MM.1S (cell line): ENCODE measurements at regions not wholly inside any gene's neighbourhood (a gene's known extent, or its start where the extent isn't known, plus 50 kb on each side); places are given as distances from the start of the nearest gene placed in this dataset.

Source experiments
- EZH2phosphoT487 ChIP-seq: fragments of 300-600 bp; sonication (generic); IDR thresholded peaks from 2 replicates; pipeline ENCODE4 v1.6.1; 2018; ENCODE audit warnings: antibody characterized with exemption, low read length
- TF ChIP-seq, protein P1 (sequence below): fragments of 300-600 bp; sonication (generic); IDR thresholded peaks from 2 replicates; pipeline ENCODE4 v1.5.1; 2016; ENCODE audit warnings: antibody characterized with exemption, low read length, mixed read lengths

DNA sequence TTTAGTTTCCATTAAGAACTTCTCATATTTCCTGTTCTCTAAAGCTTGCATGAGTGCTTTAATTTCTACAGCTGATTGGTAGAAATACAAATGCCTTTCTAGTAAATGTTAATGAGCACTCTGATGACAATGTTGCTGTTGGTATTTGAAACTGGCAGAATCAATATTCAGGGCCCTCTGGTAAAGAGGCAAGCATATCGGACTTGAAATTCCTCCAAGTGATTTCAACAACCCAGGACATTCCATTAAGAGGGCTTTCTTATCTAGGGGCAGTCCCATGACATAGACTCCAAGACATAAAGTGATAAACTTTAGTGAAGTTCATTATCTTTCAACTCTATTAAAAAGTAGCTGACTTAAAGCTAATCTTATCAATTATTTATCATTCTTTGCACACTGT is 83.1 kb upstream of the VCX start:
- TF ChIP-seq, protein P1, sequence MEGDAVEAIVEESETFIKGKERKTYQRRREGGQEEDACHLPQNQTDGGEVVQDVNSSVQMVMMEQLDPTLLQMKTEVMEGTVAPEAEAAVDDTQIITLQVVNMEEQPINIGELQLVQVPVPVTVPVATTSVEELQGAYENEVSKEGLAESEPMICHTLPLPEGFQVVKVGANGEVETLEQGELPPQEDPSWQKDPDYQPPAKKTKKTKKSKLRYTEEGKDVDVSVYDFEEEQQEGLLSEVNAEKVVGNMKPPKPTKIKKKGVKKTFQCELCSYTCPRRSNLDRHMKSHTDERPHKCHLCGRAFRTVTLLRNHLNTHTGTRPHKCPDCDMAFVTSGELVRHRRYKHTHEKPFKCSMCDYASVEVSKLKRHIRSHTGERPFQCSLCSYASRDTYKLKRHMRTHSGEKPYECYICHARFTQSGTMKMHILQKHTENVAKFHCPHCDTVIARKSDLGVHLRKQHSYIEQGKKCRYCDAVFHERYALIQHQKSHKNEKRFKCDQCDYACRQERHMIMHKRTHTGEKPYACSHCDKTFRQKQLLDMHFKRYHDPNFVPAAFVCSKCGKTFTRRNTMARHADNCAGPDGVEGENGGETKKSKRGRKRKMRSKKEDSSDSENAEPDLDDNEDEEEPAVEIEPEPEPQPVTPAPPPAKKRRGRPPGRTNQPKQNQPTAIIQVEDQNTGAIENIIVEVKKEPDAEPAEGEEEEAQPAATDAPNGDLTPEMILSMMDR: no peak
- no peak for TF ChIP-seq EZH2phosphoT487
